ENCODE measurements at regions not wholly inside any gene's neighbourhood (a gene's known extent, or its start where the extent isn't known, plus 50 kb on each side); places are given as distances from the start of the nearest gene placed in this dataset.

- Mint-ChIP-seq H3K9me3 (ENCODE audit: unreplicated experiment) (no peaks in the 10 kb centered on the region), H3K27me3 (ENCODE audit: insufficient read depth, unreplicated experiment) (no peaks in the 10 kb centered on the region), H3K27ac (ENCODE audit: low read depth, unreplicated experiment) (no peak overlapping the region), H3K36me3 (ENCODE audit: insufficient read depth, unreplicated experiment) (no peaks in the 10 kb centered on the region), H3K4me1 (ENCODE audit: insufficient read depth, unreplicated experiment) (no peaks in the 10 kb centered on the region), H3K4me3 (ENCODE audit: unreplicated experiment) (no peak overlapping the region)
- DNase-seq (ENCODE audit: unreplicated experiment): no peak
- no peak for TF ChIP-seq CTCF (IDR thresholded peaks at IDR 0.05; ENCODE audit: unreplicated experiment)
- CTCF ChIA-PET: interaction anchor here (0.6 kb wide), 1 partner anchor 80 kb away, joined by 3 read pairs; no protein-coding TSS in a partner anchor
- BruUV-seq (replicated peaks): no TSS peak
- POLR2A ChIA-PET: no interaction called here
- intact Hi-C loops (cut with micrococcal nuclease): no loop called here
Observed at GRCh38 chr2:195513119-195513518, 143.9 kb upstream of the SLC39A10 start.

GRCh38 chr2:195509551-195509950 is 147.5 kb upstream of the SLC39A10 start:
- Mint-ChIP-seq H3K27ac (ENCODE audit: low read depth, unreplicated experiment) (no peak overlapping the region), H3K9me3 (ENCODE audit: unreplicated experiment) (no peaks in the 10 kb centered on the region), H3K4me3 (ENCODE audit: unreplicated experiment) (no peak overlapping the region), H3K4me1 (ENCODE audit: insufficient read depth, unreplicated experiment) (no peaks in the 10 kb centered on the region), H3K36me3 (ENCODE audit: insufficient read depth, unreplicated experiment) (no peaks in the 10 kb centered on the region), H3K27me3 (ENCODE audit: insufficient read depth, unreplicated experiment) (no peaks in the 10 kb centered on the region)
- no peak for DNase-seq (ENCODE audit: unreplicated experiment)
- CTCF ChIA-PET: interaction anchor here (0.7 to 0.8 kb wide), 2 partner anchors 8 to 153 kb away, joined by 3 read pairs; no protein-coding TSS in a partner anchor
- no peak for TF ChIP-seq CTCF (IDR thresholded peaks at IDR 0.05; ENCODE audit: unreplicated experiment)
- POLR2A ChIA-PET: interaction anchor here (1.2 to 1.5 kb wide), 2 partner anchors 147 to 148 kb away, joined by 3 to 4 read pairs; partner anchors contain the start of gene SLC39A10
- BruUV-seq (replicated peaks): no TSS peak
- intact Hi-C loops (cut with micrococcal nuclease): no loop called here

- CTCF ChIA-PET: interaction anchor here (0.7 to 1.0 kb wide), 2 partner anchors 119 to 151 kb away, joined by 3 read pairs; no protein-coding TSS in a partner anchor
- intact Hi-C loops (cut with micrococcal nuclease): no loop called here
- no peaks in the 10 kb centered on the region for H3K9me3 Mint-ChIP-seq (ENCODE audit: unreplicated experiment)
- H3K4me3 Mint-ChIP-seq (ENCODE audit: unreplicated experiment): no peak overlapping the region
- no peaks in the 10 kb centered on the region for H3K27me3 Mint-ChIP-seq (ENCODE audit: insufficient read depth, unreplicated experiment)
- no peaks in the 10 kb centered on the region for H3K36me3 Mint-ChIP-seq (ENCODE audit: insufficient read depth, unreplicated experiment)
- H3K4me1 Mint-ChIP-seq (ENCODE audit: insufficient read depth, unreplicated experiment): no peaks in the 10 kb centered on the region
- TF ChIP-seq CTCF (IDR thresholded peaks at IDR 0.05; ENCODE audit: unreplicated experiment): no peak
- no TSS peak for BruUV-seq (replicated peaks)
- H3K27ac Mint-ChIP-seq (ENCODE audit: low read depth, unreplicated experiment): no peak overlapping the region
- POLR2A ChIA-PET: interaction anchor here (0.7 kb wide), 2 partner anchors 124 to 469 kb away, joined by 3 to 4 read pairs; no protein-coding TSS in a partner anchor
- DNase-seq (ENCODE audit: unreplicated experiment): no peak
Observed at GRCh38 chr2:195508139-195508455, 148.9 kb upstream of the SLC39A10 start.

GRCh38 chr2:195507447-195508138 is 149.4 kb upstream of the SLC39A10 start:
- ChIA-PET POLR2A (no interaction called here), CTCF (interaction anchor here (0.7 to 1.0 kb wide), 2 partner anchors 119 to 152 kb away, joined by 3 read pairs; no protein-coding TSS in a partner anchor)
- Mint-ChIP-seq H3K9me3 (ENCODE audit: unreplicated experiment) (no peaks in the 10 kb centered on the region), H3K36me3 (ENCODE audit: insufficient read depth, unreplicated experiment) (no peaks in the 10 kb centered on the region), H3K27me3 (ENCODE audit: insufficient read depth, unreplicated experiment) (no peaks in the 10 kb centered on the region), H3K4me1 (ENCODE audit: insufficient read depth, unreplicated experiment) (no peaks in the 10 kb centered on the region), H3K4me3 (ENCODE audit: unreplicated experiment) (no peak overlapping the region), H3K27ac (ENCODE audit: low read depth, unreplicated experiment) (no peak overlapping the region)
- intact Hi-C loops (cut with micrococcal nuclease): no loop called here
- TF ChIP-seq CTCF (IDR thresholded peaks at IDR 0.05; ENCODE audit: unreplicated experiment): no peak
- DNase-seq (ENCODE audit: unreplicated experiment): no peak
- BruUV-seq (replicated peaks): no TSS peak
